Hippocampal formation (tissue), 2 donors: ENCODE measurements at regions not wholly inside any gene's neighbourhood (a gene's known extent, or its start where the extent isn't known, plus 50 kb on each side); places are given as distances from the start of the nearest gene placed in this dataset.
A peak's percentile ranks its signal among the peaks of the same experiment; 100 is the strongest.

Source experiments
- DNase-seq, 2 donors: peaks; one replicate each; lab custom pipeline; 2025; lab: John Stamatoyannopoulos, UW

GRCh38 chr4:112847781-112848180 lies 201.7 kb upstream of the ANK2 start:
- no peak for DNase-seq

- DNase-seq = no peak
Measured at GRCh38 chr4:112848911-112849310, 200.5 kb upstream of the ANK2 start.

GRCh38 chr4:112852601-112853000 lies 196.9 kb upstream of the ANK2 start:
- DNase-seq = no peak

- peak in 1 of 2 donors; percentile 24 for DNase-seq
Measured at GRCh38 chr4:112853662-112854256, 195.7 kb upstream of the ANK2 start.

- no peak for DNase-seq
Measured at GRCh38 chr4:112854420-112854819, 195.0 kb upstream of the ANK2 start.

- peak; percentile 43 to 66 for DNase-seq
Measured at GRCh38 chr4:112855058-112855457, 194.4 kb upstream of the ANK2 start.

GRCh38 chr4:112857461-112857860 lies 192.0 kb upstream of the ANK2 start:
- DNase-seq = peak in 1 of 2 donors; percentile 50

- DNase-seq = no peak
Measured at GRCh38 chr4:112858751-112859150, 190.7 kb upstream of the ANK2 start.

- DNase-seq = peak in 1 of 2 donors; percentile 39
Measured at GRCh38 chr4:112859456-112860184, 189.8 kb upstream of the ANK2 start.

- DNase-seq = peak in 1 of 2 donors; percentile 67
Measured at GRCh38 chr4:112860830-112861690, 188.4 kb upstream of the ANK2 start.

GRCh38 chr4:112861691-112862674 lies 187.5 kb upstream of the ANK2 start:
- DNase-seq = peak in 1 of 2 donors; percentile 62

- no peak for DNase-seq
Measured at GRCh38 chr4:112865443-112865842, 184.0 kb upstream of the ANK2 start.

GRCh38 chr4:112876316-112876715 lies 173.1 kb upstream of the ANK2 start:
- DNase-seq = no peak

- DNase-seq = no peak
Measured at GRCh38 chr4:112881842-112882241, 167.6 kb upstream of the ANK2 start.

- DNase-seq = no peak
Measured at GRCh38 chr4:112882286-112882685, 167.2 kb upstream of the ANK2 start.

- DNase-seq = no peak
Measured at GRCh38 chr4:112884406-112884805, 165.0 kb upstream of the ANK2 start.

- no peak for DNase-seq
Measured at GRCh38 chr4:112885897-112886296, 163.6 kb upstream of the ANK2 start.

GRCh38 chr4:112888622-112889021 lies 160.8 kb upstream of the ANK2 start:
- DNase-seq = peak; percentile 43 to 84

GRCh38 chr4:112889199-112889598 lies 160.3 kb upstream of the ANK2 start:
- DNase-seq = no peak

GRCh38 chr4:112889619-112890527 lies 159.6 kb upstream of the ANK2 start:
- peak in 1 of 2 donors; percentile 67 for DNase-seq
